ENCODE measurements at regions not wholly inside any gene's neighbourhood (a gene's known extent, or its start where the extent isn't known, plus 50 kb on each side); places are given as distances from the start of the nearest gene placed in this dataset.

DNA sequence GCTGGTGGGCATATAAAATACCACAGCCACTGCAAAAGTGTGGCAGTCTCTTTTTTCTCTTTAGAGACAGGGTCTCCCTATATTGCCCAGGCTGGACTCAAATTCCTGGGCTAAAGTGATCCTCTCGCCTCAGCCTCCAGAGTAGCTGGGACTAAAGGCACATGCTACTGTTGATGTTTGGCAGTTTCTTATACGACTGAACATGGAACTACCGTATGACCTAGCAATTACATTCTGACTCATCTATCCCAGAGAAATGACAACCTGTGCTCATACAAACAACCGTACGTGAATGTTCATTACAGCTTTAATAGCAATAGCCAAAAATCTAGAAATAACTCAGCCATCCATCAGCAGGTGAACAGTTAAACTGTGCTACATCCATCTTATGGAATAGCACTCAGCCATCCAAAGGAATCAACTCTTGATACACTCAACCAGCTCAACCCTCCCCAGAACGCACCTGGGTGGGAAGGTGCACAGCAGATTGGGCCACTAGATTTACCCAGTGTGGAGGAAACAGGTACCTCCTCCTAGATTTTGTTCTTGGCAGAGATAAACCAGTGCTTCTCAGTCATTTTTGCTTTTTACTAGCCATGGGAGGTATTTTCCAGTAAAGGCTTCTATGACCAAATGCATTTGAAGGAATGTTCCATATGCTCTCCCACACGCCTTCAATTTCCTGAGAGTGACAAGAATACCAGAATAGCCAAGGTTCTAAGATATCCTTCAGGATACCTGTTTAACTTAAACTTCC lies 130.5 kb downstream of the MED15 start:
- WGBS, 2 donors: 58 to 66% methylated on average over 7 of the region's 7 CpGs
- intact Hi-C loops (cut with DNase I; ENCODE audit: low total_unique reads): no loop called here
- TF ChIP-seq POLR2A (IDR thresholded peaks at IDR 0.05): no peak
- TF ChIP-seq, protein P1, sequence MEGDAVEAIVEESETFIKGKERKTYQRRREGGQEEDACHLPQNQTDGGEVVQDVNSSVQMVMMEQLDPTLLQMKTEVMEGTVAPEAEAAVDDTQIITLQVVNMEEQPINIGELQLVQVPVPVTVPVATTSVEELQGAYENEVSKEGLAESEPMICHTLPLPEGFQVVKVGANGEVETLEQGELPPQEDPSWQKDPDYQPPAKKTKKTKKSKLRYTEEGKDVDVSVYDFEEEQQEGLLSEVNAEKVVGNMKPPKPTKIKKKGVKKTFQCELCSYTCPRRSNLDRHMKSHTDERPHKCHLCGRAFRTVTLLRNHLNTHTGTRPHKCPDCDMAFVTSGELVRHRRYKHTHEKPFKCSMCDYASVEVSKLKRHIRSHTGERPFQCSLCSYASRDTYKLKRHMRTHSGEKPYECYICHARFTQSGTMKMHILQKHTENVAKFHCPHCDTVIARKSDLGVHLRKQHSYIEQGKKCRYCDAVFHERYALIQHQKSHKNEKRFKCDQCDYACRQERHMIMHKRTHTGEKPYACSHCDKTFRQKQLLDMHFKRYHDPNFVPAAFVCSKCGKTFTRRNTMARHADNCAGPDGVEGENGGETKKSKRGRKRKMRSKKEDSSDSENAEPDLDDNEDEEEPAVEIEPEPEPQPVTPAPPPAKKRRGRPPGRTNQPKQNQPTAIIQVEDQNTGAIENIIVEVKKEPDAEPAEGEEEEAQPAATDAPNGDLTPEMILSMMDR (IDR thresholded peaks at IDR 0.05): no peak
- H3K4me3 ChIP-seq (ENCODE audit: low read depth, poor library complexity, severe bottlenecking): no peak overlapping the region
- no peak for DNase-seq (ENCODE audit: low spot score in 2 of 2)

DNA sequence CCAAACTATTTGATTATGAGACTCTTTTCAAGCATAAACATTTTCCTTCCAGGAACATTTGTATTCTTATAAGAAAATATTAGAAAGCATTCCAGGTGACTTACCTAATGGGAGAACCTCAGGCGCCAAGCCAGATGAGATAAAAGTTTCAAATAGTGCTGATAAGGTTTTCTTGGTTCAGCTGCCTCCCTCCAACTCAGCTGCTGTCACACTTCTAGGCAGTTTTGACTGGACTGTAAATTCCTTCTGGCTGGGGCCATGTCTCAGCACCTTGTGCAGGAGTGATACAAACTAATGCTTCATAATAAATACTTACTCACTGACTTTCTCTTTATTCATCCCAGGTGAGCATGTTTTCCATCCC lies 131.1 kb downstream of the MED15 start:
- 42 to 68% methylated on average over 1 of the region's 1 CpG for WGBS, 2 donors
- H3K4me3 ChIP-seq (ENCODE audit: low read depth, poor library complexity, severe bottlenecking): no peak overlapping the region
- DNase-seq (ENCODE audit: low spot score in 2 of 2): no peak

DNA sequence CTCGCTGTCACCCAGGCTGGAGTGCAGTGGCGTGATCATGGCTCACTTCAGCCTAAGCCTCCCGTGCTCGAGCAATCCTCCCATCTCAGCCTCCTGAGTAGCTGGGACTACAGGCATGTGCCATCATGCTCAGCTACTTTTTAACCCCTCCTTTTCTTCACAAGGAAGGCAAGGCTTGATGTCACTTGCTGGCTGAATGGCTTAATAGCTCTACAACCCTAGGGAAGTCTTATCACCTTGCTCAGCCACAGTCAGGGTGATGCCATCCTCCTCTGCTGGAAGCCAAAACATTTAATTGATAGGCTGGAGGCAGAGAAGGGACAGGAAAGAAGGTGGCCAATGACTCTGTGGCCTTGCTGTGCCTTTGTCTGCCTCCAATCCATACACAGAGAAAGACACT lies 131.9 kb downstream of the MED15 start:
- TF ChIP-seq POLR2A (IDR thresholded peaks at IDR 0.05): no peak
- TF ChIP-seq, protein P1 (IDR thresholded peaks at IDR 0.05): no peak
- intact Hi-C loops (cut with DNase I; ENCODE audit: low total_unique reads): no loop called here
- H3K4me3 ChIP-seq (ENCODE audit: low read depth, poor library complexity, severe bottlenecking): no peak overlapping the region
- no peak for DNase-seq (ENCODE audit: low spot score in 2 of 2)
- WGBS, 2 donors: 61 to 83% methylated on average over 4 of the region's 4 CpGs

More for the DNA sequence above, 131.1 kb downstream of the MED15 start:
- no peak for TF ChIP-seq POLR2A (IDR thresholded peaks at IDR 0.05)
- TF ChIP-seq, protein P1 (IDR thresholded peaks at IDR 0.05): no peak
- intact Hi-C loops (cut with DNase I; ENCODE audit: low total_unique reads): no loop called here

DNA sequence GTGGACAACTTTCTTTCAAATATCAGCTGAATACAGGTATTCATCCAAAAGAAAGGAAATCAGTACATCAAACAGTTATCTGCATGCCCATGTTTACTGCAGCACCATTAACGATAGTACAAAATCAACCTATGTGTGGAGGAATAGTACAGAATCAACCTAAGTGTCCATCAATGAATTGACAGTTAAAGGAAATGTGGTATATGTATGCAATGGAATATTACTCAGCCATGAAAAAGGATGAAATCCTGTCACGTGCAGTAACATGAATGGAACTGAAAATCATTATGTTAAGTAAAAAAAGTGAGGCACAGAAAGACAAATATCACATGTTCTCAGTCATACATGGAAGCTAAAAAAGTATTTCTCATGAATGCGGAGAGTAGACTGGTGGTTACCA lies 132.3 kb downstream of the MED15 start:
- no peak for TF ChIP-seq POLR2A (IDR thresholded peaks at IDR 0.05)
- TF ChIP-seq, protein P1 (IDR thresholded peaks at IDR 0.05): no peak
- WGBS, 2 donors: 90 to 93% methylated on average over 3 of the region's 3 CpGs
- no peak overlapping the region for H3K4me3 ChIP-seq (ENCODE audit: low read depth, poor library complexity, severe bottlenecking)
- no peak for DNase-seq (ENCODE audit: low spot score in 2 of 2)
- intact Hi-C loops (cut with DNase I; ENCODE audit: low total_unique reads): no loop called here

DNA sequence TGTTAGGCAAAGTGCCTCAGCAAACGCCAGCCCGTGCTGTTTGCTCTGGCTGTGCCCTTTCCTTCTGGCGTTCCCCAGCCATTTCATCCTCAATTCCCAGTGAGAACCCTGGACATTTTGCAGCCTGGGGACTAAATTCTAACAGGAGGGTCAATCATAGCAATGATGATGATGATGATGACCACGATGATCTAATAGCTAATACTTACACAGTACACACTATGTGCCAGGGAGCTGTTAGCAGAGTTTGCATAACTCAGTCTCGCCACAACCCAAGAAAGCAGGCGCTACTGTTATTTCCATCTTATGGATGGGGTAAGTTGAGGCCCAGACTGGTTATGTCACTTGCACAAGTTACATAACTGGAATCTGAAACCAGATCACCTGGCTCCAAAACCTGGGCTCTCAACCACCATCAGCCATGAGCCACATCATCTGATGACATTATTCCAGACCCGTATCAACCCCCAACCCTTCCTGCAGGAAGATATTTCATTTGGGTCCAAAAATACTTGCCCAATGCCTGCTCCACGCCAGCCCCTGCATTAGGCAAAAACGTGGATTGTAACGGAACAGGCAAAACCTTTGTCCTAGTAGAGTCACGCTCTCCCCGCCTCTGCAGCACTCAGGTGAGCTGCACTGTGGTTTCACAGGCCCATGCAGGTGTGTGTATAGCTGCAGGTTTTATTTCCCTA lies 132.6 kb upstream of the SERPIND1 start:
- H3K4me3 ChIP-seq (ENCODE audit: low read depth, poor library complexity, severe bottlenecking): no peak overlapping the region
- intact Hi-C loops (cut with DNase I; ENCODE audit: low total_unique reads): no loop called here
- peak in 1 of 2 donors; percentile 63 for DNase-seq (ENCODE audit: low spot score in 2 of 2)
- TF ChIP-seq, protein P1 (IDR thresholded peaks at IDR 0.05): no peak
- no peak for TF ChIP-seq POLR2A (IDR thresholded peaks at IDR 0.05)
- 61 to 76% methylated on average over 12 of the region's 12 CpGs for WGBS, 2 donors

Measured in lower leg skin (tissue), 4 donors.